ENCODE measurements at regions not wholly inside any gene's neighbourhood (a gene's known extent, or its start where the extent isn't known, plus 50 kb on each side); places are given as distances from the start of the nearest gene placed in this dataset.

DNA sequence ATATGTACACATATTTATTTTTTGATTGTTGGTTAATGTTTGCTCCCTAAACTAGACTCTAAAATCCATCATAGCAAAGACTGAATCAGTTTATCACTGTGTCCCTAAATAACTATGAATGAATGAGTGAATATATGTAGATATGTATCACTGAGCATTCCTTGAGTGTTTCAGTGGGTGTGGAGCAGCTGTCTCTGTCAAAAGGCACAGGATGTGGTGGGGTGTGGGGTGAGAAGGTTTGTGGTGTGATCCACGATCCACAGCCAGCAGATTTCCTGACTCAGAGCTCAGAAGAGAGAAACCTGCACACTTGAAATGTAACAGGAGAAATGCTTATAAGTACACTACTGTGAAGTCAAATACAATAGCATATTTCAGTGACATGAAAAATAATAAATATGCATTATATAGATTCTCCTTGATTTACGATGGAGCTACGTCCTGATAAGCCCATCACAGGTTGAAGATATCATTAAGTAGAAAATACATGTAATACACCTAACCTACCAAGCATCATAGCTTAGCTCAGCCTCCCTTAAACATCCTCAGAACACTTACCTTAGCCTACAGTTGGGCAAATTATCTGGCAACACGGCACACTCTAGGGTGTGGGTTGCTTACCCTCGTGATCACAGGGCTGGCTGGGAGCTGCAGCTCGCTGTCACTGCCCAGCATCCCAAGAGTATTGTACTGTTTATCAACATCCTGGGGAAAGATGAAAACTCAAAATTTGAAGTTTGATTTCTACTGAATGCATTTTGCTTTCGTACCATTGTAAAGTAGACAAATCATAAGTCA lies 287.0 kb downstream of the GAS1 start:
- H3K4me3 ChIP-seq (ENCODE audit: low read depth, low read length) = no peak overlapping the region
- DNase-seq (ENCODE audit: low read depth) = no peak
- TF ChIP-seq, protein P1, sequence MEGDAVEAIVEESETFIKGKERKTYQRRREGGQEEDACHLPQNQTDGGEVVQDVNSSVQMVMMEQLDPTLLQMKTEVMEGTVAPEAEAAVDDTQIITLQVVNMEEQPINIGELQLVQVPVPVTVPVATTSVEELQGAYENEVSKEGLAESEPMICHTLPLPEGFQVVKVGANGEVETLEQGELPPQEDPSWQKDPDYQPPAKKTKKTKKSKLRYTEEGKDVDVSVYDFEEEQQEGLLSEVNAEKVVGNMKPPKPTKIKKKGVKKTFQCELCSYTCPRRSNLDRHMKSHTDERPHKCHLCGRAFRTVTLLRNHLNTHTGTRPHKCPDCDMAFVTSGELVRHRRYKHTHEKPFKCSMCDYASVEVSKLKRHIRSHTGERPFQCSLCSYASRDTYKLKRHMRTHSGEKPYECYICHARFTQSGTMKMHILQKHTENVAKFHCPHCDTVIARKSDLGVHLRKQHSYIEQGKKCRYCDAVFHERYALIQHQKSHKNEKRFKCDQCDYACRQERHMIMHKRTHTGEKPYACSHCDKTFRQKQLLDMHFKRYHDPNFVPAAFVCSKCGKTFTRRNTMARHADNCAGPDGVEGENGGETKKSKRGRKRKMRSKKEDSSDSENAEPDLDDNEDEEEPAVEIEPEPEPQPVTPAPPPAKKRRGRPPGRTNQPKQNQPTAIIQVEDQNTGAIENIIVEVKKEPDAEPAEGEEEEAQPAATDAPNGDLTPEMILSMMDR (IDR thresholded peaks at IDR 0.05; ENCODE audit: insufficient read depth, low read depth, low read length, missing control alignments) = no peak

DNA sequence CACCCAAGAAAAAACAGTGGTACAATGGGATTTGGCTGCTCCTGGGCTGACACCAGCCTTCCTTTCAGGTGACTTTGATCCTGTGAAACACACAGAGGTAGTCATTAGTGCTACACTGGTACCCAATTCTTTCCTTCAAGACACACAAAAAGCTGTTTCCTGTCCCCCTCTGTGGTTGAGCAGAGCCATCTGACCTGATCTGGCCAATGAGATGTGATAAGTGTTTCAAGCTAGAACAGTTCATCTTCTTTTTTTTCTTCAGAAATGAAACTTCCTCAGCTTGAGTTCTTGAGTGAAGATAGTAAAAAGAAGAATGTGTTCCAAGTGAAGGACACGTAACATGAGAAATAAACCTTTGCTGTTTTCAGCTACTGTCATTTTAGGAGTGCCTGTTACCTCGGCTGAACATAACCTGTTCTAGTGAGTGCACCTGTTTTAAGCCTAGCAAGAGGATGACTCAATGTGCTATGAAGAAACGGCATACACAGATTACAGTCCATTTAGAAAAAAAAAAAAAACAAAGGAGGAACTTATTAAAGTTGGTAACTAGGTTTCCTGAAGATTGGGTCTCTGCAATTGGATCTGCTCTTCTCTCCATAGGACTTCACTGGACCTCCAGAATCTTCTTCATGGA lies 287.8 kb downstream of the GAS1 start:
- no peak overlapping the region for H3K4me3 ChIP-seq (ENCODE audit: low read depth, low read length)
- DNase-seq (ENCODE audit: low read depth) = no peak
- TF ChIP-seq, protein P1 (IDR thresholded peaks at IDR 0.05; ENCODE audit: insufficient read depth, low read depth, low read length, missing control alignments) = no peak

GRCh38 chr9:86655147-86655546 lies 292.2 kb downstream of the GAS1 start:
- TF ChIP-seq, protein P1 (IDR thresholded peaks at IDR 0.05; ENCODE audit: insufficient read depth, low read depth, low read length, missing control alignments) = no peak
- DNase-seq (ENCODE audit: low read depth) = no peak
- no peak overlapping the region for H3K4me3 ChIP-seq (ENCODE audit: low read depth, low read length)

DNA sequence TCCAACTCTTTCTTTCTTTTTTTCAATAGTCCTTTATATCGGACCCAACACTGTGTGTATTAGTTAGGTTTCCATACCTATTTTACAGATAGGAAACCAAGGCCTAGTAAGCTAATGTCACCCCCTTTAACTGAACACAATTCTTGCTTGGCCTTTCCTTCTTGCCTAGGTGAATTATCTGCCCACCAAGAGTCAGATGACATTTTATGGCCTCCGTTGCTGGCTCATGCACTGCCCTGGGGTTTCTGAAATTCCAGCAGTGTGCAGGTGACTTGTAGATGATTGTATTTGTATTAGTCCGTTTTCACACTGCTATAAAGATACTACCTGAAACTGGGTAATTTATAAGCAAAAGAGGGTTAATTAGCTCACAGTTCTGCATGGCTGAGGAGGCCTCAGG lies 293.8 kb downstream of the GAS1 start:
- no peak for DNase-seq (ENCODE audit: low read depth)
- no peak overlapping the region for H3K4me3 ChIP-seq (ENCODE audit: low read depth, low read length)
- TF ChIP-seq, protein P1 (IDR thresholded peaks at IDR 0.05; ENCODE audit: insufficient read depth, low read depth, low read length, missing control alignments) = no peak

- no peak overlapping the region for H3K4me3 ChIP-seq (ENCODE audit: low read depth, low read length)
- TF ChIP-seq, protein P1 (IDR thresholded peaks at IDR 0.05; ENCODE audit: insufficient read depth, low read depth, low read length, missing control alignments) = no peak
Measured at GRCh38 chr9:86652736-86653135, 294.6 kb downstream of the GAS1 start.

DNA sequence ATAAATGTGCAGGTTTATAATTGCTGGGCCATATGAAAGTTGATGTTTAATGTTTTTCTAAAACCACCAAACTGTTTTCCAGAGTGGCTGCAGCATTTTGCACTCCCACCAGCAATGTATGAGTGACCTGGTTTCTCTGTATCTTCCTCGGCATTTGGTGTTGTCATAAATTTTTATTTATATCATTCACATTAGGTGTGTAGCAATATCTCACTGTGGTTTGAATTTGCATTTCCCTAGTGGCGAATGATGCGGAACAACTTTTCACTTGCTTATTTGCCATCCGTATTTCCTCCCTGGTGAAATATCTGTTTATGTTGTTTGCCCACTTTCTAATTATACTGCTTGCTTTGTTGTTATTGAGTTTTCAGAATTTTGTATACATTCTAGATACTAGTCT lies 295.7 kb upstream of the TUT7 start:
- DNase-seq (ENCODE audit: low read depth) = no peak
- no peak overlapping the region for H3K4me3 ChIP-seq (ENCODE audit: low read depth, low read length)
- TF ChIP-seq, protein P1 (IDR thresholded peaks at IDR 0.05; ENCODE audit: insufficient read depth, low read depth, low read length, missing control alignments) = no peak

More at GRCh38 chr9:86652736-86653135, 294.6 kb downstream of the GAS1 start:
- no peak for DNase-seq (ENCODE audit: low read depth)
